IPS DF 19.7 (cell line): ENCODE measurements at regions not wholly inside any gene's neighbourhood (a gene's known extent, or its start where the extent isn't known, plus 50 kb on each side); places are given as distances from the start of the nearest gene placed in this dataset.

ENCODE experiments used
- DNase-seq: peaks from one replicate; pipeline ENCODE4 v3.0.0-alpha.2; 2013; ENCODE audit warnings: low read depth, low spot score

DNA sequence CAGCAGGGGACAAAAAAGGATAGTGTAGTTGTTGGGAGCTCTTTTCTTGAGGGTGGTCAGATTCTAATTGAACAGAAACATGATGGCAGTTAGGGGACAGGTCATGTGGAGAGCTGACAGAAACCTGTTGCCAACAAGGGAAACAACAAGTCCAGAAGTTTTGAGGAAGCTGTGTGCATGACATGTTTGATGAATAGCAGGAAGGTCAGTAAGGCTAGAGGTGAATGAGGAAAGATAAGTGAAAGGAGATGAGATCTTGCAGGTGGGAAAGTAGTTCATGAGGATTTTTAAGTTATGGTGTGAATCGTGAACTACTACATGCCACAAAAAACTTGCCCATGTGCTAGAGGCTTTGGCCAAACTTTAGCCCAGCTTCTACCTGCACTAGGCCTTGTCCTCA, 1817.4 kb downstream of the MRPL39 start:
- DNase-seq: no peak

- no peak for DNase-seq
Measured at GRCh38 chr21:23780326-23780725, 1827.0 kb downstream of the MRPL39 start.

- DNase-seq: no peak
Measured at GRCh38 chr21:23743821-23744220, 1863.5 kb downstream of the MRPL39 start.

DNA sequence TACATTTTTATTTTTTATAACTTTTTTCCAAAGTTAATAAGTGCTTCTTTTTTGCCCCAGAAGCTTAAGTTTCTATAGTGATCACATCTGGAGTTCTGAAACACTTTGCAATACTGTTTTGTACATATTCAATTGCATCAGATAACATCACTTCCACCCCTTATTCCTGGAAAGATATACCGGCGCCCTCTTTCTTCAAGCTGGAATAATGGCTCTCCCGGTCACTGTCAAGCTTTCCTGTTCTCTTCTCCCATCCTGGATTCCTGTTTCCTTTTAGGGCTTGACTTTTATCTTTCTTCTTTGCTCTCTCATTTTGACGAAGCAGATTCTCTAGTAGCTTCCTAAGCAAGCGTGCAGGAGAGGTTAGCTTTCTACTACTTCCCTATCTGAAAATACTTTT, 1866.8 kb downstream of the MRPL39 start:
- DNase-seq: no peak

DNA sequence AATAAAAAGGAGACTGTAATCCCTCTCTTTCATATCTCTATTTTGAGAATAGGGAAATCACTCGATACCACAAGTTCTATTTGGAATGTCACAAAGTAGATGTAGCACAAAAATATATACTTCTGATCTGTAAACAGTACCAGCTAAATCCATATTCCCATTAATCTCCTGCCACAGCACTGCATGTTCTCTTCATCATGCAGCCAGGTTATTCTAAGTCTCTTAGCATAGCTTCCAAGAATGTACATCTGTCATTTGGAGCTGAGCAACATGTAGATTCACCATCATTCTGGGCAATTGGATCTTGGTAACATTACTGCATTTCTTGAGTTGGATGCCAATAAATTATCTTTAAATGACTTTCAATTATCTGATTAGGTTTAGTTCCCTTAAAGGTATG, 1874.5 kb downstream of the MRPL39 start:
- no peak for DNase-seq

DNA sequence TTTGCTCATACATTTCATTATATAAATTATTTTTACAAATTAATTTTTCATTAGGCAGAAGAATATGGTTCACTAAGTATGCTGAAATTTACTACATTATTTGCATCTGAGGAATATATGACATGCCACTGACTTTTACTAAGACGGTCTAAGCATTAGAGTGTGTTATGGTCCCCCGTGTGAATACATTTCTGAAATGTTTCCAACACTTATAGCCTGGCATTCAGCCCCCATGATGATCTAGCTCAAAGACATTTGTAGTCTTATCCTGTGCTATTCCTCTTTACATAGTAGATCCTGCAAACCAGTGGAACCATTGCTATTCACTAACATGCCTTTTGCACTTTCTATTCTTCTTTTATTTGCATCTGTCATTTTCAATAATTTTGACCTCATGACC, 1878.0 kb downstream of the MRPL39 start:
- DNase-seq: no peak

- no peak for DNase-seq
Measured at GRCh38 chr21:23725576-23725975, 1881.7 kb downstream of the MRPL39 start.

- no peak for DNase-seq
Measured at GRCh38 chr21:23718446-23719285, 1888.6 kb downstream of the MRPL39 start.

GRCh38 chr21:23712166-23712565, 1895.1 kb downstream of the MRPL39 start:
- no peak for DNase-seq

DNA sequence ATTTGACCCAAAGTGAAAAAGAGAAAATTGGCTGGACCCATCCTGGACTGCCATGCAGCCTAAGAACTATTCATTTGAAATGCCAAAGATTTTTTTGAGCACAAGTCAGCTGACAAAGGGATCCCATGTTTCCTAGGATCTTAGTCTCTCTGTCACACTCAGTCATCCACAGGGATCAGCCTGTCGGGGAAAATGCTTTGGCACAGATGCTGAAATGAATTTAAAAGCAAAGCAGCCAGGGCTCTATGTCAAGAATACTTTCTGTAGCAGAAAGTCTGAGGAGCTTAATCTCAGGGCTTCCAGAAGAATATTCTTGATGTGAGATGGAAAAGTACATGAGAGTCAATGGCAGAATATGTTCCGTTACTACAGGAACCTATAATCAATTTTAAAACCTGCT, 1900.8 kb downstream of the MRPL39 start:
- no peak for DNase-seq

DNA sequence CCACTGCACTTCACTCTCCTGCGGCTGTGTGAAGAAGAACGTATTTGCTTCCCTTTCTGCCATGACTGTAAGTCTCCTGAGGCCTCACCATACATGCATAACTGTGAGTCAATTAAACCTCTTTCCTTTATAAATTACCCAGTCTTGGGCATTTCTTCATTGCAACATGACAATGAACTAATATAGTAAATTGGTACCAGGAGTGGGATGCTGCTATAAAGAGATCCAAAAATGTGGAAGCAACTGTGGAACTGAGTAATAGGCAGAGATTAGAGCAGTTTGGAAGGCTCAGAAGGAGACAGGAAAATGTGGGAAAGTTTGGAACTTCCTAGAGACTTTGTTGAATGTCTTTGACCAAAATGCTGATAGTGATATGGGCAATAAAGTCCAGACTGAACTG, 1907.9 kb downstream of the MRPL39 start:
- DNase-seq: no peak

- DNase-seq: no peak
Measured at GRCh38 chr21:23698619-23699018, 1908.7 kb downstream of the MRPL39 start.

GRCh38 chr21:23695443-23695842, 1911.8 kb downstream of the MRPL39 start:
- no peak for DNase-seq

- no peak for DNase-seq
Measured at GRCh38 chr21:23694390-23694789, 1912.9 kb downstream of the MRPL39 start.

DNA sequence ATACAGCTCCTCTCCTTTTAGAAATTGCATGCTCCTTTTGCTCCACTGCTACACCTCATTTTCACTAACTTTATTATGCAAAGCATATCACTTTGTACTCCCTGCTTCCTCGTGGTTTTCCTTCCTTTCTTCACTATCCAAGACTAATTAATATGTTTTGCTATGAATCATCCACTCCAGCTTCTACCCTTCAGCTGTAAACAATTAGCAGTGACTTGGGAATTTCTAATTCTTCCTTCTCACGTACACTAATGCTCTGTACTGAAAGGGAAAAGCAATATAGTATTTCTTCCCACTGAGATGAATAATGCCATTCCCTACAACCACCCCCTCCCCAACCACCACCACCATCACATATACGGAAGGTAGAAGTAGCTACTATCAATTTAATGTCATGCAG, 1917.0 kb downstream of the MRPL39 start:
- DNase-seq: no peak

DNA sequence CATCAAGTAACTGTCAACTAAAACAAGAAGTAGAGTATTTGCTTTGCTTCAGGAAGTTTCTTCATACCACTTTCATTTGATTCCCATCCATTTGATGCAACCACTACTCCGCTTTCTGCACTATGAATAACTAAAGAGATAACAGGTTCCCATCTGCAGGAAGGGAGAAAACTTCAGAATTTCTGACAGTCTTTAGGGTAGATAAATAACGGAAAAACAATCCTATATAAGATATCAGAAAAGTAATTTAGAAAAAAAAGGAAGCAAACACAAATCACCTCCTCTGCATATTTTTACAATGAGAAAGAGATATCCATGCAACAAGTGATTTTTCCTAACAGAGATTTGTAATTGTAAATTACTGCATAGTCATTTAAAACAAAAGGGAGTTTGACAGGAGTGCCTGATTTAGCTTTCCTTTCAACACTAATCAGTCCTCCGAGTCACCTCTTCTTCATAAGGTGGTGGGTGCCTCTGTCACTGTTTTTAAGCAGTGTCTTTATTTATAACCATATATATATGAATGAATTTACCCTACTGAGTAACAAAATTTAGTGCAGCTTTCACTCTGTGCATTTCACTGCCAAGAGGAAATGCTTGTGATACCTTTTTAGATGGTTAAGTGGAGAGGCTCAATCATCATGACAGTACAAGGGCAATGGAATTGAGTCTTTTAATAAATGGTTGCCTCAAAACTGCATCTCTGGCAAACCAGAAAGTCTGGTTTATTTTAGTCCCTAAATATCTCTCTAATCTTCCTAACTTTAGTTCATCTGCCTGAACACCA, 1920.4 kb downstream of the MRPL39 start:
- no peak for DNase-seq

DNA sequence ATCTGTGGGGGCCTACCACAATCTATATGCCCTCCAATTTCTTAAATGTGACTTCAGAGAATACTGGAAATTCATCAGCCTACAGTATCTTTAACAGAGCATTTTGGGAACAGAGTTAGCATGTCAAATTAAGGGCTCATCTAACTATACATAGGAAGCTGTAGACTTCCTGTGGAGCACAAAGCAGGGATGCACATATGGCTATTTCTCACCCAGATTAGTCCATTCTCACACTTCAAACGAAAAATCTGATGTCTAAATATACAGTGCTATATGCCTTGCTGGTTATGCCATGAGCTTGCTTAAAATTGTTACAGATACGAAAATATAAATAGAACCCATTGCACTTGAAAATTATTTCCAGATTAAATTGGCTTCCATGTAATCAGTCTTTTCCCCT, 1922.8 kb downstream of the MRPL39 start:
- no peak for DNase-seq

DNA sequence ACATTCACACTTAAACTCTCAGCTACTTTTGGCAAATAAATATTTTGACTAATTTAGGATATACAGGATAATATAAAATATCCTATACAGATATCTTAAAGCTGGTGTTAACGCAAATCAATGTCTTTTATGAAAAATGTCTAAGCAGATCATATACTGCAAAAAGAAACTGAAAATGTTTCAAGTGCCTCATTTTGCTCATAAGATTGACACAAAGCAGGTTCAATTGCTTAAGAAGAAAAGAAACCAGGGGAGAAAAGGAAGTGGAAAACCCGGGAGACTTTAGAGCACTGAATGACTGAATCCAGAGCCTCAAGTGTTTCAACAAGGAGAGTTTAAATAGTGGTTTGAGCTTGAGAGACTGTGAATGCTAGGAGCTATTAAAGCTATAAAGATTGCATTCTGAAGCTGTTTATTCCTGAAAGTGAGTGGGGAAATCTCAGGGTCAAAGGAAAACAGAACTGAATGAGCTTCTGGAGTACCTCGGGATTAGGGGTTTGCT, 1943.0 kb downstream of the MRPL39 start:
- no peak for DNase-seq

DNA sequence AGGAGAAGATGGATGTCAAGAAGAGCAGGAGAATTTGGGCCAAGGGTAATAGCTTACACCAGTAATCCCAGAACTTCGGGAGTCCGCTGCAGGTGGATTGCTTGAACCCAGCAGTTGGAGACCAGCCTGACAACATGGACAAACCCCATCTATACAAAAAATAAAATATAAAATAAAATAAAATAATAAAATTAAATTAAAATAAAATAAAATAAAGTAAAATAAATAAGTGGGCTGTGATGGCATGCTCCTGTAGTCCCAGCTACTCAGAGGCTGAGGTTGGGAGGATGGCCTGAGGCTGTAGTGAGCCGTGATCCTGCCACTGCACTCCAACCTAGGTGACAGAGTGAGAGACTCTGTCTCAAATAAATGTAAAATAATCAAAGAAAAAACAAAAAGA, 1946.7 kb downstream of the MRPL39 start:
- no peak for DNase-seq

DNA sequence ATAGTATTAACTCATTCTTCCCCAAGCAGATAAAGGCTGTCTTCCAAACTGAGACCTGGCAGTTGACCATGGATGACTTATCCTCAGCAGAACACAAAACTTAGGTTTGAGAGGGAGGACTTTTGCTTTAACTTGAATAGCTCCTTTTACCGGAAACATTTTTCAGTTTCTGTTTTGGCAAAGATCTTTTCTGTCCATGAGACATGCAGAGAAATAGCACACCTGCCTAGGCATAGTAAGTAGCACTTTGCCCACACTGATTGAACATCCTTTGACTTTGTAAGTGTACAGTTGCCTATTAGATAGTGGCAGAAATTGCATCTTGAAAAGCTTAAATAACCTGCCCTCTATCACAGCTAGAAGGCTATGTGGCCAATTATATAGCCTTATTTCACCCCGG, 1962.5 kb downstream of the MRPL39 start:
- no peak for DNase-seq

- DNase-seq: no peak
Measured at GRCh38 chr21:23639721-23640120, 1967.6 kb downstream of the MRPL39 start.

GRCh38 chr21:23638131-23638695, 1969.1 kb downstream of the MRPL39 start:
- no peak for DNase-seq
